WTC11 (cell line): ENCODE measurements at regions not wholly inside any gene's neighbourhood (a gene's known extent, or its start where the extent isn't known, plus 50 kb on each side); places are given as distances from the start of the nearest gene placed in this dataset.

Source experiments
- ATAC-seq: fragments of 200-7000 bp; cut with Tn5 transposase; 2 replicates; pipeline ENCODE4 v1.10.0; 2021; ENCODE audit warnings: mild to moderate bottlenecking, moderate library complexity
- CTCF ChIA-PET: fragments of 300-600 bp; sonication (Branson Sonifier 250); formaldehyde crosslinking; loops from one replicate; lab custom pipeline; 2021; ENCODE audit warnings: antibody characterized with exemption; lab: Charles Lee
- POLR2A ChIA-PET: fragments of 350-600 bp; sonication (Branson Sonifier 250); formaldehyde crosslinking; loops from one replicate; lab custom pipeline; 2021; ENCODE audit warnings: antibody characterized with exemption; lab: Charles Lee
- DNase-seq: peaks from one replicate; pipeline ENCODE4 v3.0.0; 2021; ENCODE audit warnings: low spot score
- H3K27ac Mint-ChIP-seq: 2 replicates; pipeline ENCODE4 v1.8.0; 2021; ENCODE audit warnings: mixed read lengths
- H3K27me3 Mint-ChIP-seq: 2 replicates; pipeline ENCODE4 v1.8.0; 2021; ENCODE audit warnings: low read depth, mild to moderate bottlenecking, moderate library complexity, mixed read lengths
- H3K36me3 Mint-ChIP-seq: 2 replicates; pipeline ENCODE4 v1.8.0; 2021; ENCODE audit warnings: mixed read lengths
- H3K4me1 Mint-ChIP-seq: 2 replicates; pipeline ENCODE4 v1.8.0; 2022; ENCODE audit warnings: mixed read lengths
- H3K4me3 Mint-ChIP-seq: 2 replicates; pipeline ENCODE4 v1.8.0; 2021; ENCODE audit warnings: mild to moderate bottlenecking, moderate library complexity, mixed read lengths
- H3K9me3 Mint-ChIP-seq: 2 replicates; pipeline ENCODE4 v1.8.0; 2021; ENCODE audit warnings: mixed read lengths
- ARID4B ChIP-seq: sonication (generic); formaldehyde crosslinking; IDR thresholded peaks from 2 replicates; pipeline ENCODE4 v1.8.0; 2023; ENCODE audit warnings: missing genetic modification reagents, mild to moderate bottlenecking, borderline replicate concordance
- ATF1 ChIP-seq: sonication (generic); formaldehyde crosslinking; IDR thresholded peaks from 2 replicates; pipeline ENCODE4 v1.8.1; 2023; ENCODE audit warnings: mild to moderate bottlenecking, moderate library complexity, missing genetic modification reagents
- FOXP1 ChIP-seq: sonication (generic); formaldehyde crosslinking; IDR thresholded peaks from 2 replicates; pipeline ENCODE4 v1.8.0; 2022; ENCODE audit warnings: missing genetic modification reagents, mild to moderate bottlenecking, moderate library complexity, borderline replicate concordance
- FOXP4 ChIP-seq: sonication (generic); formaldehyde crosslinking; IDR thresholded peaks from 2 replicates; pipeline ENCODE4 v1.8.0; 2022; ENCODE audit warnings: mild to moderate bottlenecking, missing genetic modification reagents
- GABPB1 ChIP-seq: sonication (generic); formaldehyde crosslinking; IDR thresholded peaks from 2 replicates; pipeline ENCODE4 v1.8.1; 2023; ENCODE audit warnings: mild to moderate bottlenecking, missing genetic modification reagents
- GRHL2 ChIP-seq: fragments of 250-450 bp; sonication (Bioruptor Pico); IDR thresholded peaks from 2 replicates; pipeline ENCODE4 v1.8.0; 2022; ENCODE audit warnings: mild to moderate bottlenecking, moderate library complexity; ENCODE audit not compliant: insufficient replicate concordance, severe bottlenecking
- KAT7 ChIP-seq: sonication (generic); formaldehyde crosslinking; IDR thresholded peaks from 2 replicates; pipeline ENCODE4 v1.8.1; 2023; ENCODE audit warnings: missing genetic modification reagents, mild to moderate bottlenecking, borderline replicate concordance
- NFATC4 ChIP-seq: fragments of 250-450 bp; sonication (Bioruptor Pico); IDR thresholded peaks from 2 replicates; pipeline ENCODE4 v1.9.0; 2021; ENCODE audit warnings: mild to moderate bottlenecking
- NFE2L1 ChIP-seq: sonication (generic); formaldehyde crosslinking; IDR thresholded peaks from 2 replicates; pipeline ENCODE4 v1.8.1; 2023; ENCODE audit warnings: missing genetic modification reagents
- NR1H2 ChIP-seq: sonication (generic); formaldehyde crosslinking; IDR thresholded peaks from 2 replicates; pipeline ENCODE4 v1.9.0; 2021; ENCODE audit warnings: mild to moderate bottlenecking, moderate library complexity, missing genetic modification reagents
- PRRX2 ChIP-seq: fragments of 250-450 bp; sonication (Bioruptor Pico); IDR thresholded peaks from 2 replicates; pipeline ENCODE4 v1.8.0; 2021; ENCODE audit warnings: mild to moderate bottlenecking
- USF1 ChIP-seq: sonication (generic); formaldehyde crosslinking; IDR thresholded peaks from 2 replicates; pipeline ENCODE4 v1.8.0; 2022; ENCODE audit warnings: mild to moderate bottlenecking, missing genetic modification reagents
- ZBTB21 ChIP-seq: sonication (generic); formaldehyde crosslinking; IDR thresholded peaks from 2 replicates; pipeline ENCODE4 v1.8.1; 2023; ENCODE audit warnings: mild to moderate bottlenecking, missing genetic modification reagents, borderline replicate concordance
- TF ChIP-seq, protein P1 (sequence below): sonication (generic); formaldehyde crosslinking; IDR thresholded peaks from 2 replicates; pipeline ENCODE4 v1.8.1; 2023; ENCODE audit warnings: mild to moderate bottlenecking, missing genetic modification reagents
- TF ChIP-seq, protein P2 (sequence below): fragments of 250-450 bp; sonication (Bioruptor Pico); IDR thresholded peaks from 2 replicates; pipeline ENCODE4 v1.9.0; 2021; ENCODE audit warnings: mild to moderate bottlenecking
- TF ChIP-seq, protein P3 (sequence below): fragments of 250-450 bp; sonication (Bioruptor Pico); conservative IDR thresholded peaks from 2 replicates; pipeline ENCODE4 v1.9.0; 2021; ENCODE audit warnings: mild to moderate bottlenecking

- CTCF ChIA-PET = no interaction called here
- no peaks in the 10 kb centered on the region for H3K4me1 Mint-ChIP-seq
- ATAC-seq (no peak), DNase-seq (no peak)
- no peaks in the 10 kb centered on the region for H3K27me3 Mint-ChIP-seq
- H3K36me3 Mint-ChIP-seq = no peaks in the 10 kb centered on the region
- POLR2A ChIA-PET = no interaction called here
- TF ChIP-seq ARID4B (CRISPR knock-in tag) (no peak), ATF1 (no peak), NFE2L1 (CRISPR knock-in tag) (no peak), GRHL2 (CRISPR knock-in tag) (no peak), KAT7 (CRISPR knock-in tag) (no peak), USF1 (CRISPR knock-in tag) (no peak), NR1H2 (CRISPR knock-in tag) (no peak), PRRX2 (CRISPR knock-in tag) (no peak), ZBTB21 (CRISPR knock-in tag) (no peak), FOXP1 (CRISPR knock-in tag) (no peak), FOXP4 (CRISPR knock-in tag) (no peak), GABPB1 (no peak), NFATC4 (CRISPR knock-in tag) (no peak)
- TF ChIP-seq, protein P1, sequence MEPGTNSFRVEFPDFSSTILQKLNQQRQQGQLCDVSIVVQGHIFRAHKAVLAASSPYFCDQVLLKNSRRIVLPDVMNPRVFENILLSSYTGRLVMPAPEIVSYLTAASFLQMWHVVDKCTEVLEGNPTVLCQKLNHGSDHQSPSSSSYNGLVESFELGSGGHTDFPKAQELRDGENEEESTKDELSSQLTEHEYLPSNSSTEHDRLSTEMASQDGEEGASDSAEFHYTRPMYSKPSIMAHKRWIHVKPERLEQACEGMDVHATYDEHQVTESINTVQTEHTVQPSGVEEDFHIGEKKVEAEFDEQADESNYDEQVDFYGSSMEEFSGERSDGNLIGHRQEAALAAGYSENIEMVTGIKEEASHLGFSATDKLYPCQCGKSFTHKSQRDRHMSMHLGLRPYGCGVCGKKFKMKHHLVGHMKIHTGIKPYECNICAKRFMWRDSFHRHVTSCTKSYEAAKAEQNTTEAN = no peak
- TF ChIP-seq, protein P2, sequence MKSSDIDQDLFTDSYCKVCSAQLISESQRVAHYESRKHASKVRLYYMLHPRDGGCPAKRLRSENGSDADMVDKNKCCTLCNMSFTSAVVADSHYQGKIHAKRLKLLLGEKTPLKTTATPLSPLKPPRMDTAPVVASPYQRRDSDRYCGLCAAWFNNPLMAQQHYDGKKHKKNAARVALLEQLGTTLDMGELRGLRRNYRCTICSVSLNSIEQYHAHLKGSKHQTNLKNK (CRISPR knock-in tag) = no peak
- TF ChIP-seq, protein P3, sequence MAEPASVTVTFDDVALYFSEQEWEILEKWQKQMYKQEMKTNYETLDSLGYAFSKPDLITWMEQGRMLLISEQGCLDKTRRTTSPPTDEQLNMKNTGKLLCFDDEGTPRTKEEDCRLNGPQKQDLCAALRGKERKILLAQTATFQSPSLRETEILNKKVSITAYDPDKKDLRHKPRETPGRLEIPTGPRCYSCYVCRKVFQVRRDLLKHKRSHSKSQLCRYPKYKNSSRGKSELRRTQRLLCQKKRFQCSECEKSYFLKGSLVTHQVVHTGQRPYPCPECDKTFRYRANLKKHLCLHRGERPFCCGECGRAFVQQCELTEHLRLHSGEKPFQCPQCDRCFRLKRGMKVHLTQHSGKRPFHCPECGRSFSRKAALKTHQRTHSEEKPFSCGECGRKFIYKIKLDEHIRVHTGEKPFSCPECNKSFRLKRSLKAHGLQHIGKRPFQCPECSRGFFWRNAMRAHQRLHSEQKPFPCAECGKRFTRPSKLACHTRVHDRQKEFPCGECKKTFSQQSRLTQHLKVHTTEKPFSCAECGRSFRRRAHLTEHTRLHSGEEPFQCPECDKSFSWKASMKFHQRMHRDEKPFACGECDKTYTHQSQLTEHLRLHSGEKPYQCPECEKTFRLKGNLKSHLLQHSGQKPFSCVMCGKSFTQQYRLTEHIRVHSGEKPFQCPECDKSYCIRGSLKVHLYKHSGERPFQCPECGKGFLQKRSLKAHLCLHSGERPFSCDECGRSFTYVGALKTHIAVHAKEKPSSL (CRISPR knock-in tag) = no peak
- H3K27ac Mint-ChIP-seq = no peak overlapping the region
- H3K9me3 Mint-ChIP-seq = peaks cover 33% of the 10 kb centered on the region
- no peak overlapping the region for H3K4me3 Mint-ChIP-seq
Measured at GRCh38 chr14:66322564-66322963, 163.6 kb upstream of the CCDC196 start.
